H1 (cell line): ENCODE measurements at regions not wholly inside any gene's neighbourhood (a gene's known extent, or its start where the extent isn't known, plus 50 kb on each side); places are given as distances from the start of the nearest gene placed in this dataset.

Source experiments
- CTCF ChIA-PET: fragments of 300-600 bp; sonication (Branson Sonifier 250); formaldehyde crosslinking; loops from one replicate; lab custom pipeline; 2021; ENCODE audit not compliant: partially characterized antibody; lab: Charles Lee
- POLR2A ChIA-PET: fragments of 300-600 bp; sonication (Branson Sonifier 250); formaldehyde crosslinking; loops from one replicate; lab custom pipeline; 2021; ENCODE audit warnings: inconsistent platforms; ENCODE audit not compliant: partially characterized antibody; lab: Charles Lee
- DNase-seq, 2 experiments: peaks; one replicate each; pipeline versions ENCODE4 v3.0.0 to v3.0.0-alpha.2; 2010 to 2022; ENCODE audit warnings: low spot score in 2 of 2, low read depth in 1 of 2, mixed read lengths in 1 of 2
- FAIRE-seq: peaks from 2 replicates; lab custom pipeline; 2011; peaks lifted over from hg19 to GRCh38; lab: Jason Lieb, UNC
- H2AFZ ChIP-seq: 2 replicates; pipeline ENCODE4 v1.8.1; 2012; ENCODE audit warnings: low read length, inconsistent platforms
- H2AK5ac ChIP-seq: 2 replicates; pipeline ENCODE4 v1.6.1; 2013; ENCODE audit warnings: low read depth, low read length
- H2BK120ac ChIP-seq: replicated peaks from 2 replicates; pipeline ENCODE3; 2013; ENCODE audit warnings: low read depth, low read length, inconsistent platforms
- H2BK12ac ChIP-seq: 2 replicates; pipeline ENCODE4 v1.6.1; 2013; ENCODE audit warnings: low read depth, low read length
- H2BK15ac ChIP-seq: 2 replicates; pipeline ENCODE4 v1.6.1; 2013; ENCODE audit warnings: low read length
- H2BK20ac ChIP-seq: 2 replicates; pipeline ENCODE4 v1.6.1; 2013; ENCODE audit warnings: low read length
- H2BK5ac ChIP-seq: 2 replicates; pipeline ENCODE4 v1.6.1; 2013; ENCODE audit warnings: low read depth, low read length
- H3K14ac ChIP-seq: 2 replicates; pipeline ENCODE4 v1.6.1; 2013; ENCODE audit warnings: inconsistent platforms; ENCODE audit not compliant: insufficient read length
- H3K18ac ChIP-seq: 2 replicates; pipeline ENCODE4 v1.6.1; 2013; ENCODE audit warnings: low read length; ENCODE audit errors: extremely low read depth
- H3K23ac ChIP-seq: 2 replicates; pipeline ENCODE4 v1.6.1; 2013; ENCODE audit warnings: inconsistent platforms; ENCODE audit not compliant: insufficient read length
- H3K23me2 ChIP-seq: 2 replicates; pipeline ENCODE4 v1.6.1; 2013; ENCODE audit warnings: low read depth, low read length
- H3K27ac ChIP-seq: 2 replicates; pipeline ENCODE4 v1.6.1; 2011; ENCODE audit warnings: low read depth, low read length, inconsistent platforms
- H3K27me3 ChIP-seq, 4 experiments: replicated peaks in 1 of 4; 1 replicate in 1 of 4; 2 replicates in 3 of 4; pipeline versions ENCODE4 v1.6.1 to v1.8.1; 2011 to 2013; ENCODE audit warnings: low read length in 3 of 4, mild to moderate bottlenecking in 3 of 4, inconsistent platforms in 2 of 4, mixed read lengths in 2 of 4, moderate library complexity in 1 of 4; ENCODE audit not compliant: control insufficient read depth in 3 of 4, insufficient read depth in 3 of 4; ENCODE audit errors: extremely low read depth in 1 of 4
- H3K36me3 ChIP-seq, 4 experiments: 2 replicates each; pipeline versions ENCODE4 v1.6.1 to v1.8.1; 2011 to 2013; ENCODE audit warnings: mild to moderate bottlenecking in 4 of 4, low read length in 3 of 4, moderate library complexity in 2 of 4, control low read depth in 1 of 4, inconsistent platforms in 1 of 4; ENCODE audit not compliant: insufficient read depth in 4 of 4, control insufficient read depth in 2 of 4
- H3K4ac ChIP-seq: replicated peaks from 2 replicates; pipeline ENCODE3; 2013; ENCODE audit warnings: low read length, low read depth, mixed read lengths, inconsistent platforms; ENCODE audit not compliant: insufficient read length
- H3K4me1 ChIP-seq, 4 experiments: replicated peaks in 1 of 4; 1 replicate in 1 of 4; 2 replicates in 3 of 4; pipeline versions ENCODE4 v1.6.1 to v1.8.1; 2011 to 2013; ENCODE audit warnings: low read length in 3 of 4, inconsistent platforms in 2 of 4, mixed read lengths in 1 of 4; ENCODE audit not compliant: insufficient read depth in 4 of 4, control insufficient read depth in 3 of 4
- H3K4me2 ChIP-seq, 2 experiments: 2 replicates each; pipeline versions ENCODE4 v1.6.1 to v1.8.1; 2011 to 2013; ENCODE audit warnings: low read depth in 2 of 2, low read length in 2 of 2, control low read depth in 1 of 2, inconsistent platforms in 1 of 2, mild to moderate bottlenecking in 1 of 2; ENCODE audit not compliant: insufficient read depth in 1 of 2
- H3K4me3 ChIP-seq, 4 experiments: fragments of 200-600, 300-600 bp in 1 of 4; sonication (generic), shearing (Covaris generic), sonication (Bioruptor Twin) in 1 of 4; 2 replicates each; pipeline versions ENCODE4 v1.5.1 to v1.8.1; 2011 to 2016; ENCODE audit warnings: low read length in 4 of 4, low read depth in 3 of 4, control low read depth in 2 of 4, inconsistent platforms in 2 of 4, mild to moderate bottlenecking in 2 of 4, mixed read lengths in 1 of 4, moderate library complexity in 1 of 4; ENCODE audit not compliant: insufficient read depth in 2 of 4; ENCODE audit errors: extremely low read depth in 1 of 4
- H3K56ac ChIP-seq: replicated peaks from 2 replicates; pipeline ENCODE3; 2013; ENCODE audit warnings: low read depth, mild to moderate bottlenecking, mixed read lengths, low read length, inconsistent platforms; ENCODE audit not compliant: insufficient read length
- H3K79me1 ChIP-seq: 2 replicates; pipeline ENCODE4 v1.6.1; 2013; ENCODE audit warnings: low read depth, low read length, control low read depth
- H3K79me2 ChIP-seq, 2 experiments: 2 replicates each; pipeline versions ENCODE4 v1.6.1 to v1.8.1; 2012 to 2013; ENCODE audit warnings: low read length in 2 of 2, mild to moderate bottlenecking in 2 of 2, inconsistent platforms in 1 of 2; ENCODE audit not compliant: insufficient read depth in 2 of 2, control insufficient read depth in 1 of 2
- H3K9ac ChIP-seq, 4 experiments: replicated peaks in 1 of 4; 1 replicate in 1 of 4; 2 replicates in 3 of 4; pipeline versions ENCODE4 v1.6.1 to v1.8.1; 2011 to 2013; ENCODE audit warnings: low read depth in 3 of 4, low read length in 3 of 4, control low read depth in 2 of 4, mild to moderate bottlenecking in 2 of 4, moderate library complexity in 2 of 4, inconsistent platforms in 1 of 4; ENCODE audit errors: extremely low read depth in 1 of 4
- H3K9me3 ChIP-seq, 2 experiments: 2 replicates each; pipeline versions ENCODE4 v1.6.1 to v1.8.1; 2012 to 2013; ENCODE audit warnings: mild to moderate bottlenecking in 2 of 2, moderate library complexity in 2 of 2, control low read depth in 1 of 2, inconsistent platforms in 1 of 2, low read depth in 1 of 2, low read length in 1 of 2, mixed read lengths in 1 of 2; ENCODE audit not compliant: insufficient read depth in 2 of 2
- H4K20me1 ChIP-seq, 2 experiments: replicated peaks in 1 of 2; 2 replicates each; pipeline versions ENCODE3 to v1.8.1; 2011 to 2013; ENCODE audit warnings: inconsistent platforms in 2 of 2, low read length in 2 of 2, mild to moderate bottlenecking in 1 of 2; ENCODE audit not compliant: insufficient read depth in 2 of 2, control insufficient read depth in 1 of 2
- H4K5ac ChIP-seq: 2 replicates; pipeline ENCODE4 v1.6.1; 2013; ENCODE audit warnings: low read length, low read depth, mixed read lengths, inconsistent platforms; ENCODE audit not compliant: insufficient read length
- H4K8ac ChIP-seq: 2 replicates; pipeline ENCODE4 v1.8.0; 2013; ENCODE audit warnings: mild to moderate bottlenecking, moderate library complexity, low read length, inconsistent platforms; ENCODE audit not compliant: insufficient read depth; ENCODE audit errors: extremely low read depth
- H4K91ac ChIP-seq: replicated peaks from 2 replicates; pipeline ENCODE3; 2013; ENCODE audit warnings: low read length, mixed read lengths, inconsistent platforms; ENCODE audit not compliant: insufficient read length
- ASH2L ChIP-seq: fragments of 200-600, 300-600 bp; sonication (generic); IDR thresholded peaks from one replicate; pipeline ENCODE4 v1.7.1; 2017; ENCODE audit warnings: low read length
- CREB1 ChIP-seq: IDR thresholded peaks from 2 replicates; pipeline ENCODE4 v1.6.1; 2012; ENCODE audit warnings: inconsistent platforms
- EP300 ChIP-seq, 2 experiments: IDR thresholded peaks; 1 replicate in 1 of 2; 2 replicates in 1 of 2; pipeline ENCODE4 v1.6.1; 2011 to 2012; ENCODE audit warnings: low read depth in 2 of 2, low read length in 2 of 2, mild to moderate bottlenecking in 2 of 2, borderline replicate concordance in 1 of 2, inconsistent platforms in 1 of 2, moderate library complexity in 1 of 2
- HDAC6 ChIP-seq: IDR thresholded peaks from one replicate; pipeline ENCODE4 v1.7.1; 2012; ENCODE audit warnings: low read depth, mild to moderate bottlenecking, inconsistent platforms, low read length, moderate library complexity
- JUND ChIP-seq: IDR thresholded peaks from 2 replicates; pipeline ENCODE4 v1.6.1; 2011; ENCODE audit warnings: mild to moderate bottlenecking, improper control_type of control experiment, low read length
- MAX ChIP-seq: IDR thresholded peaks from 2 replicates; pipeline ENCODE4 v1.6.1; 2012; ENCODE audit warnings: inconsistent platforms
- POU5F1 ChIP-seq: IDR thresholded peaks from 2 replicates; pipeline ENCODE4 v1.6.1; 2011; ENCODE audit warnings: low read depth, mild to moderate bottlenecking, low read length, moderate library complexity
- RNF2 ChIP-seq: fragments of 200-900, 300-1000 bp; sonication (generic); IDR thresholded peaks from 2 replicates; pipeline ENCODE4 v1.7.1; 2016; ENCODE audit warnings: borderline replicate concordance, low read depth, mild to moderate bottlenecking, antibody characterized with exemption, low read length; ENCODE audit not compliant: poor library complexity, severe bottlenecking; ENCODE audit errors: missing control alignments
- RXRA ChIP-seq: IDR thresholded peaks from 2 replicates; pipeline ENCODE4 v1.6.1; 2011; ENCODE audit warnings: low read depth, mild to moderate bottlenecking, low read length, moderate library complexity; ENCODE audit not compliant: insufficient read depth
- SUZ12 ChIP-seq: fragments of 200-600 bp; sonication (generic); IDR thresholded peaks from 2 replicates; pipeline ENCODE4 v1.6.1; 2012; ENCODE audit warnings: mild to moderate bottlenecking, inconsistent platforms, low read length, moderate library complexity, mixed read lengths
- TCF12 ChIP-seq: IDR thresholded peaks from 2 replicates; pipeline ENCODE4 v1.6.1; 2011; ENCODE audit warnings: low read depth, mild to moderate bottlenecking, low read length
- TEAD4 ChIP-seq: IDR thresholded peaks from 2 replicates; pipeline ENCODE4 v1.6.1; 2012; ENCODE audit warnings: low read depth, low read length, inconsistent platforms, mixed read lengths
- YY1 ChIP-seq: IDR thresholded peaks from 2 replicates; pipeline ENCODE4 v1.6.1; 2011; ENCODE audit warnings: low read depth, mild to moderate bottlenecking, low read length
- WGBS, 2 experiments: shearing (Covaris generic) in 1 of 2; methylation state at CpG; one replicate each; pipeline versions ENCODE4 v1.1.6 to v1.1.7; 2013 to 2015; ENCODE audit warnings: low lambda C conversion rate in 2 of 2, mixed read lengths in 2 of 2, inconsistent platforms in 1 of 2, low coverage in 1 of 2, missing lambda C conversion rate in 1 of 2; ENCODE audit not compliant: insufficient replicate concordance in 2 of 2, insufficient coverage in 1 of 2, insufficient read length in 1 of 2; ENCODE audit errors: extremely low coverage in 1 of 2, missing lambda C conversion rate in 1 of 2; 5-methylcytosine and 5-hydroxymethylcytosine counted together
- TF ChIP-seq, protein P1 (sequence below): IDR thresholded peaks from 2 replicates; pipeline ENCODE4 v1.6.1; 2011; ENCODE audit warnings: low read length, improper control_type of control experiment

GRCh38 chr11:131005829-131006228 is 89.5 kb upstream of the SNX19 start:
- Histone ChIP-seq H3K14ac (no peak overlapping the region), H2BK5ac (no peak overlapping the region), H4K5ac (no peak overlapping the region), H3K4me3 (no peak overlapping the region), H3K27me3 (no peaks in the 10 kb centered on the region), H4K8ac (no peak overlapping the region), H2AFZ (no peak overlapping the region), H3K27ac (no peak overlapping the region), H2BK20ac (no peak overlapping the region), H3K4me2 (no peak overlapping the region), H2BK120ac (no peak overlapping the region), H3K18ac (no peak overlapping the region), H2BK12ac (no peak overlapping the region), H4K91ac (no peak overlapping the region), H3K56ac (no peak overlapping the region), H4K20me1 (no peaks in the 10 kb centered on the region), H3K79me2 (no peaks in the 10 kb centered on the region), H3K23ac (no peak overlapping the region), H2AK5ac (no peak overlapping the region), H2BK15ac (no peak overlapping the region), H3K23me2 (no peaks in the 10 kb centered on the region), H3K36me3 (no peaks in the 10 kb centered on the region), H3K79me1 (no peaks in the 10 kb centered on the region), H3K9ac (no peak overlapping the region), H3K4me1 (no peaks in the 10 kb centered on the region), H3K9me3 (no peaks in the 10 kb centered on the region), H3K4ac (no peak overlapping the region)
- DNase-seq (no peak), FAIRE-seq (no peak)
- ChIA-PET CTCF (interaction anchor here (0.8 kb wide), 1 partner anchor 33 kb away, joined by 3 read pairs; no protein-coding TSS in a partner anchor), POLR2A (no interaction called here)
- WGBS, 2 experiments = 91% methylated on average over 3 of the region's 3 CpGs; no CpG with 5 or more reads in 1 of the 2 experiments
- TF ChIP-seq SUZ12 (no peak), POU5F1 (no peak), EP300 (IDR thresholded peaks at IDR 0.05; ENCODE audit: borderline replicate concordance in 1 of 2, low read depth in 2 of 2, low read length in 2 of 2) (no peak), ASH2L (no peak), HDAC6 (no peak), YY1 (no peak), TCF12 (no peak), RXRA (no peak), MAX (no peak), TEAD4 (no peak), JUND (no peak), RNF2 (no peak), CREB1 (no peak)
- TF ChIP-seq, protein P1, sequence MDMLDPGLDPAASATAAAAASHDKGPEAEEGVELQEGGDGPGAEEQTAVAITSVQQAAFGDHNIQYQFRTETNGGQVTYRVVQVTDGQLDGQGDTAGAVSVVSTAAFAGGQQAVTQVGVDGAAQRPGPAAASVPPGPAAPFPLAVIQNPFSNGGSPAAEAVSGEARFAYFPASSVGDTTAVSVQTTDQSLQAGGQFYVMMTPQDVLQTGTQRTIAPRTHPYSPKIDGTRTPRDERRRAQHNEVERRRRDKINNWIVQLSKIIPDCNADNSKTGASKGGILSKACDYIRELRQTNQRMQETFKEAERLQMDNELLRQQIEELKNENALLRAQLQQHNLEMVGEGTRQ = no peak
